ENCODE measurements at regions not wholly inside any gene's neighbourhood (a gene's known extent, or its start where the extent isn't known, plus 50 kb on each side); places are given as distances from the start of the nearest gene placed in this dataset.

GRCh38 chr10:78748235-78748533 is 320.6 kb upstream of the ZMIZ1 start:
- TF ChIP-seq CTCF (conservative IDR thresholded peaks at IDR 0.05; ENCODE audit: low read length): no peak
- no peak for TF ChIP-seq EZH2phosphoT487 (IDR thresholded peaks at IDR 0.05; ENCODE audit: borderline replicate concordance, low read depth, low read length)

Data from OCI-LY7 (cell line).